ENCODE measurements at regions not wholly inside any gene's neighbourhood (a gene's known extent, or its start where the extent isn't known, plus 50 kb on each side); places are given as distances from the start of the nearest gene placed in this dataset.

GRCh38 chr3:170785454-170785853 lies 84.5 kb downstream of the RPL22L1 start:
- H3K9me1 ChIP-seq (ENCODE audit: control insufficient read depth, insufficient read depth, low read length): no peaks in the 10 kb centered on the region
- no peaks in the 10 kb centered on the region for H3K27me3 ChIP-seq (ENCODE audit: control insufficient read depth in 2 of 2, insufficient read depth in 2 of 2, low read length in 2 of 2)
- H3K36me3 ChIP-seq (ENCODE audit: control insufficient read depth, insufficient read depth, low read length): no peaks in the 10 kb centered on the region
- peaks cover 0 to 14% of the 10 kb centered on the region in 2 experiments; a peak in 3 of 5 replicates for H3K4me1 ChIP-seq (replicated peaks in 1 of 2; ENCODE audit: control insufficient read depth in 2 of 2, insufficient read depth in 2 of 2, low read length in 2 of 2)
- no peak for DNase-seq (ENCODE audit: extremely low read depth in 1 of 4, low spot score in 3 of 4)
- H4K20me1 ChIP-seq (replicated peaks; ENCODE audit: control insufficient read depth, insufficient read depth, low read length): no peaks in the 10 kb centered on the region
- H2AFZ ChIP-seq (ENCODE audit: low read depth, low read length): peak overlapping the region; percentile 76
- peak; percentile 31; the same call in 1 of the 3 replicates for ATAC-seq
- no peak overlapping the region for H3K4me2 ChIP-seq (ENCODE audit: insufficient read depth, low read length)
- H3K27ac ChIP-seq (ENCODE audit: extremely low read depth, low read depth, low read length): no peak overlapping the region
- no TSS peak for BruUV-seq (replicated peaks)
- no peaks in the 10 kb centered on the region for H3K9me3 ChIP-seq (replicated peaks; ENCODE audit: control insufficient read depth, insufficient read depth, low read depth, low read length)
- ChIA-PET CTCF (ENCODE audit: low intra/inter-chr PET ratio) (no interaction called here), POLR2A (interaction anchor here (1.3 kb wide), 1 partner anchor 54 kb away, joined by 5 read pairs; no protein-coding TSS in a partner anchor)
- no peak overlapping the region for H3K9ac ChIP-seq (ENCODE audit: insufficient read depth in 1 of 2, low read depth in 2 of 2, low read length in 2 of 2)
- FAIRE-seq: no peak
- 46% methylated on average over 3 of the region's 3 CpGs for WGBS (ENCODE audit: insufficient coverage, low coverage, missing lambda C conversion rate)
- H3K4me3 ChIP-seq: no peak overlapping the region
- H3K79me2 ChIP-seq (ENCODE audit: control insufficient read depth, insufficient read depth, low read length): no peaks in the 10 kb centered on the region
- in situ Hi-C loops (cut with MboI): no loop called here
- intact Hi-C loops (cut with micrococcal nuclease): no loop called here
- no peak for TF ChIP-seq GTF2A2 (tag; IDR thresholded peaks at IDR 0.05)
- TF ChIP-seq KLF10 (CRISPR knock-in tag; IDR thresholded peaks at IDR 0.05): no peak
- TF ChIP-seq PHB2 (IDR thresholded peaks at IDR 0.05; ENCODE audit: low read depth): peak; percentile 48; the same call in 1 of the 2 replicates
- TF ChIP-seq SRSF1 (IDR thresholded peaks at IDR 0.05; ENCODE audit: low read depth, low read length): no peak
- no peak for TF ChIP-seq CBX2 (IDR thresholded peaks at IDR 0.05; ENCODE audit: insufficient read depth, low read length, poor library complexity, severe bottlenecking)
- no peak for TF ChIP-seq BRF2 (IDR thresholded peaks at IDR 0.05; ENCODE audit: borderline replicate concordance, insufficient read depth, insufficient read length)
- TF ChIP-seq ZFP91 (CRISPR knock-in tag; IDR thresholded peaks at IDR 0.05): no peak
- peak; percentile 51; the same call in 1 of the 2 replicates for TF ChIP-seq CHAMP1 (IDR thresholded peaks at IDR 0.05)
- TF ChIP-seq SMARCE1 (IDR thresholded peaks at IDR 0.05): peak; percentile 32; the same call in 1 of the 2 replicates
- no peak for TF ChIP-seq KLF13 (tag; IDR thresholded peaks at IDR 0.05; ENCODE audit: borderline replicate concordance, low read depth)
- TF ChIP-seq ZNF512 (tag; IDR thresholded peaks at IDR 0.05): peak; percentile 98
- TF ChIP-seq BCOR (IDR thresholded peaks at IDR 0.05): 0 out of 2 replicates have a peak, but pooled peaks have one; percentile 17
- no peak for TF ChIP-seq CREB1 (IDR thresholded peaks at IDR 0.05)
- no peak for TF ChIP-seq CREB1 (CRISPR knock-in tag; IDR thresholded peaks at IDR 0.05)
- TF ChIP-seq EP400 (IDR thresholded peaks at IDR 0.05): peak; percentile 27; the same call in 1 of the 2 replicates
- peak; percentile 76; the same call in 1 of the 2 replicates for TF ChIP-seq HLTF (IDR thresholded peaks at IDR 0.05)
- no peak for TF ChIP-seq DDX20 (tag; IDR thresholded peaks at IDR 0.05; ENCODE audit: low read depth)
- 0 out of 2 replicates have a peak, but pooled peaks have one; percentile 42 for TF ChIP-seq ZZZ3 (IDR thresholded peaks at IDR 0.05)

Measured in K562 (cell line).